RWPE2 (cell line): ENCODE measurements at regions not wholly inside any gene's neighbourhood (a gene's known extent, or its start where the extent isn't known, plus 50 kb on each side); places are given as distances from the start of the nearest gene placed in this dataset.

Experiments
- ATAC-seq: fragments of 200-7000 bp; cut with Tn5 transposase; 3 replicates; pipeline ENCODE4 v1.9.1; 2021; ENCODE audit warnings: low read depth
- DNase-seq: peaks from one replicate; pipeline ENCODE4 v3.0.0-alpha.2; 2020; ENCODE audit warnings: low spot score
- H3K27ac ChIP-seq: fragments of 450-650 bp; 2 replicates; pipeline ENCODE4 v1.5.1; 2017; ENCODE audit warnings: mild to moderate bottlenecking; ENCODE audit not compliant: poor library complexity, severe bottlenecking
- H3K27me3 ChIP-seq: fragments of 250-450 bp; sonication (Bioruptor Pico); 2 replicates; pipeline ENCODE4 v1.5.1; 2021; ENCODE audit warnings: mild to moderate bottlenecking, moderate library complexity; ENCODE audit not compliant: insufficient read depth, poor library complexity, severe bottlenecking
- H3K36me3 ChIP-seq: fragments of 250-450 bp; sonication (Bioruptor Pico); 2 replicates; pipeline ENCODE4 v1.5.1; 2020; ENCODE audit warnings: low read depth, mild to moderate bottlenecking, moderate library complexity
- H3K4me1 ChIP-seq: fragments of 250-450 bp; sonication (Bioruptor Pico); 2 replicates; pipeline ENCODE4 v1.5.1; 2021; ENCODE audit warnings: mild to moderate bottlenecking, moderate library complexity; ENCODE audit not compliant: insufficient read depth, poor library complexity, severe bottlenecking
- H3K4me3 ChIP-seq: fragments of 250-450 bp; sonication (Bioruptor Pico); 2 replicates; pipeline ENCODE4 v1.5.1; 2021; ENCODE audit warnings: mild to moderate bottlenecking, moderate library complexity; ENCODE audit not compliant: severe bottlenecking
- H3K9me3 ChIP-seq: fragments of 250-450 bp; sonication (Bioruptor Pico); 2 replicates; pipeline ENCODE4 v1.5.1; 2021; ENCODE audit warnings: mild to moderate bottlenecking, moderate library complexity; ENCODE audit not compliant: severe bottlenecking
- TF ChIP-seq, protein P1 (sequence below): fragments of 450-650 bp; IDR thresholded peaks from one replicate; pipeline ENCODE4 v1.5.1; 2017; ENCODE audit warnings: mild to moderate bottlenecking, moderate library complexity; ENCODE audit not compliant: poor library complexity, severe bottlenecking

DNA sequence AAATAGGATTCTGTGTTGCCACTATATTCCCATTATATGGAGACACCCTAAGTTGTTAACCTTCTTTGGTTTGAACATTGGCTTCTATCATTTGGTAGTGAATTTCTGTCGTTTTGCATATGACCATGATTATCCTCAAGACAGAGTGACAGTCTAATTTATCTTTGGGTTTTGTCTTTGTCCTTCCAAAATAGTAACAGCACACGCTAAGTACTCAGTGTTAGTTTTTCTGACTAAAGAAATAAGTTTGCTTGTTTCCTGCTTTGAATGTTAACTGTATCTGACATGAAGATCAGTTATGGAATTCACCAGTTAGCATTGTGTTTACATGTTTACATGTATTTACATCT lies 352.5 kb upstream of the GRM7 start:
- Histone ChIP-seq H3K27me3 (peaks cover 2% of the 10 kb centered on the region), H3K9me3 (peaks cover 4% of the 10 kb centered on the region), H3K27ac (no peak overlapping the region), H3K4me1 (no peaks in the 10 kb centered on the region), H3K4me3 (no peak overlapping the region), H3K36me3 (no peaks in the 10 kb centered on the region)
- no peak for ATAC-seq
- TF ChIP-seq, protein P1, sequence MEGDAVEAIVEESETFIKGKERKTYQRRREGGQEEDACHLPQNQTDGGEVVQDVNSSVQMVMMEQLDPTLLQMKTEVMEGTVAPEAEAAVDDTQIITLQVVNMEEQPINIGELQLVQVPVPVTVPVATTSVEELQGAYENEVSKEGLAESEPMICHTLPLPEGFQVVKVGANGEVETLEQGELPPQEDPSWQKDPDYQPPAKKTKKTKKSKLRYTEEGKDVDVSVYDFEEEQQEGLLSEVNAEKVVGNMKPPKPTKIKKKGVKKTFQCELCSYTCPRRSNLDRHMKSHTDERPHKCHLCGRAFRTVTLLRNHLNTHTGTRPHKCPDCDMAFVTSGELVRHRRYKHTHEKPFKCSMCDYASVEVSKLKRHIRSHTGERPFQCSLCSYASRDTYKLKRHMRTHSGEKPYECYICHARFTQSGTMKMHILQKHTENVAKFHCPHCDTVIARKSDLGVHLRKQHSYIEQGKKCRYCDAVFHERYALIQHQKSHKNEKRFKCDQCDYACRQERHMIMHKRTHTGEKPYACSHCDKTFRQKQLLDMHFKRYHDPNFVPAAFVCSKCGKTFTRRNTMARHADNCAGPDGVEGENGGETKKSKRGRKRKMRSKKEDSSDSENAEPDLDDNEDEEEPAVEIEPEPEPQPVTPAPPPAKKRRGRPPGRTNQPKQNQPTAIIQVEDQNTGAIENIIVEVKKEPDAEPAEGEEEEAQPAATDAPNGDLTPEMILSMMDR = no peak
- no peak for DNase-seq

DNA sequence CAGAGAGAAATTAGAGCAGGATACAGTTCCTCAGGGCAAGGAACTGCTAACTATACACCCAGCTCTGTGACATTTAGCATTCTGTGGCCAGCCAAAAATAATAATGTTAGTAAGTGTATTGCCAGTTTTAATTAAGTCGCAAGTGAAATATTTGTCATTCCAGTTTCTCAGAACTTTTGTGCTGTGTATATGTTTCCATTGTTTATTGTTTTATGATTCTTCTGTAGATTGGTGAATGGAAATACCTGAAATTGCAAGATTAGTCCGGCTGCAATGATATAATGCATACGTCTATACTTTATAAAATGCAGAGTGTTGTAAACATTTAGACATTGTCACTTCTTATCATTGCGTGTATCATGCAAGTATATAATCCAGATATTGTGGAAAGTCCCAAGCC lies 351.3 kb upstream of the GRM7 start:
- TF ChIP-seq, protein P1 = no peak
- DNase-seq (no peak), ATAC-seq (no peak)
- no peak overlapping the region for H3K27ac ChIP-seq
- H3K4me1 ChIP-seq = no peaks in the 10 kb centered on the region
- no peaks in the 10 kb centered on the region for H3K36me3 ChIP-seq
- no peak overlapping the region for H3K4me3 ChIP-seq
- peaks cover 2% of the 10 kb centered on the region for H3K27me3 ChIP-seq
- H3K9me3 ChIP-seq = peaks cover 4% of the 10 kb centered on the region

DNA sequence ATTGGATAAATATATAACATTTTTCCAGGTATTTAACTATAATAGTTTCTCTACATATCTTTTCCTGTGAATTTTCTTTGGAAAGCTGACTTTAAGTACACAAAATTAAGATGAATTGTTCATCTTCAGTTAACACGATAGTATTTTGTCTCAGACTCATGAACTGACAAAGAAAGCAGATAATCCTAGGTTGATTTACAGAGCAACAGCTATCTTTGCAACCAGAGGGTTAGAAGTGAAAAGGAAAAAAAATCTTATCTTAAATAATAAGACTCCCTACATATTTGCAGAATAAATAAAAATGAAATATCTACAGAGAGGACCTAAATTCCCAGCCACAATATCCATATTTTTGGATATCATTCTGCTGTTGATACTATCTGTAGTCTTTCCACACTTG lies 350.2 kb upstream of the GRM7 start:
- Histone ChIP-seq H3K36me3 (no peaks in the 10 kb centered on the region), H3K4me1 (no peaks in the 10 kb centered on the region), H3K9me3 (peaks cover 4% of the 10 kb centered on the region), H3K27me3 (peaks cover 2% of the 10 kb centered on the region), H3K27ac (no peak overlapping the region), H3K4me3 (no peak overlapping the region)
- ATAC-seq = no peak
- TF ChIP-seq, protein P1 = no peak
- DNase-seq = no peak

DNA sequence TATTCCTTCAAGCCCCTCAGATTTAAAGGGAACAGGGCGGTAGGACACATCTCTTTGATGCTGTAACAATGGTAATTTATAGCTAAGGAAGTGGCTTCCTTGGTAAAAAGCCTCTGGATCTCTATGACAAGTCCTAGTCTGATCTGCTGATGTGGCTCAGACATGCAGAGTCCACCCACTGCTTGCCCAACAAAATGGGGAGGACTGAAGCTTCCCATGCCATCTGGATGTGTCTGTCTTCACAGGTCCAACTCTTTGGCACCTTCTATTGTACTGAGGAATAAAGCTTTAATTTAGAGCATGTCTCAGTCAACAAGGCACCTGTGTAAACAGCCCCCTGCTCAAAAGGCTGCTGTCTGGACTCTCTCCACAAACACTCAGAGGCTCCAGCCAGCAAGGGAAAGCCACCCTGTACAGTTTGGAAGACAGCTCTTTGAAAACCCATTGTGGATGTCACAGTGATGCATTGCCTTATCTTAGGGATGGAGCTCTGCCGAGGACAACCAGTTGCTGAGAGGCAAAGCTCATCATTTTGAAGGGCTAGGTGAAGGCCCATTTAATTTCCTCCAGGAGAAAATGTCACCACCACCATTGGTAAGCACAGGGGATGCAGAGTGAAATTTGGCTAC lies 348.6 kb upstream of the GRM7 start:
- ATAC-seq (no peak), DNase-seq (no peak)
- TF ChIP-seq, protein P1 = no peak
- no peak overlapping the region for H3K27ac ChIP-seq
- no peak overlapping the region for H3K4me3 ChIP-seq
- no peaks in the 10 kb centered on the region for H3K36me3 ChIP-seq
- H3K4me1 ChIP-seq = no peaks in the 10 kb centered on the region
- H3K27me3 ChIP-seq = peaks cover 2% of the 10 kb centered on the region
- H3K9me3 ChIP-seq = peaks cover 4% of the 10 kb centered on the region

DNA sequence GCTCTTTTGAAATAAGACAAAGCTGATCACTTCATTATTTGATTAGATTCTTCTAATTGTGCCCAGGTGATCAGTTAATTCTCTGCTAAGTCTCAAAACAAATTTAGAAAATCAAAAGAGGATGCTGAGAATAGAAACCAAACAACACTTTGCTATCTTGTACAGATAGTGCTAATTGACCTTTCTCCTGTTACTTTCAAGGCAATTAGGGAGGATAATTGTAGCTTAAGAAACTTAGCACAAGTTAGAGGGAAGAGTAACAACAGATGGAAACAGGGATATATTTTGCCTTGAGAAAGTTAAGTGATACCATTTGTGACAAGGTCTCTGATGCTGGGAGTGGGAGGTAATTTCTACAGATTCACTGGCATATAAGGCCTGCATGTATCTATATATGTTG lies 344.8 kb upstream of the GRM7 start:
- TF ChIP-seq, protein P1 = no peak
- H3K36me3 ChIP-seq = no peaks in the 10 kb centered on the region
- no peak overlapping the region for H3K27ac ChIP-seq
- H3K9me3 ChIP-seq = peaks cover 1% of the 10 kb centered on the region
- H3K27me3 ChIP-seq = peaks cover 2% of the 10 kb centered on the region
- ATAC-seq = no peak
- DNase-seq = no peak
- no peak overlapping the region for H3K4me3 ChIP-seq
- H3K4me1 ChIP-seq = no peaks in the 10 kb centered on the region
